Panc1 (cell line): ENCODE measurements at regions not wholly inside any gene's neighbourhood (a gene's known extent, or its start where the extent isn't known, plus 50 kb on each side); places are given as distances from the start of the nearest gene placed in this dataset.

Experiments used
- ATAC-seq: fragments of 200-7000 bp; cut with Tn5 transposase; 2 replicates; pipeline ENCODE4 v1.9.1; 2020; ENCODE audit warnings: mild to moderate bottlenecking, moderate library complexity
- BruUV-seq: library from RNA; stranded (reverse); fragments of 400-500 nt; replicated peaks from 2 replicates; lab custom pipeline; 2021; lab: Mats Ljungman, UMichigan
- CTCF ChIA-PET: fragments of 300-600 bp; sonication (Branson Sonifier 250); formaldehyde crosslinking; loops from one replicate; lab custom pipeline; 2022; ENCODE audit warnings: antibody characterized with exemption; lab: Charles Lee
- POLR2A ChIA-PET: fragments of 300-600 bp; sonication (Branson Sonifier 250); formaldehyde crosslinking; loops from one replicate; lab custom pipeline; 2022; ENCODE audit warnings: antibody characterized with exemption; lab: Charles Lee
- DNase-seq: peaks from one replicate; pipeline ENCODE4 v3.0.0-alpha.2; 2010; ENCODE audit warnings: low read depth, low spot score
- H3K27ac ChIP-seq: 2 replicates; pipeline ENCODE4 v1.5.1; 2011; ENCODE audit warnings: mild to moderate bottlenecking, low read length, inconsistent platforms
- H3K27me3 ChIP-seq: fragments of 200-500 bp; sonication (Bioruptor generic); 2 replicates; pipeline ENCODE4 v1.6.0; 2014; ENCODE audit warnings: low read length, inconsistent platforms; ENCODE audit not compliant: control insufficient read depth, insufficient read depth
- H3K36me3 ChIP-seq: fragments of 200-500 bp; sonication (Bioruptor generic); 2 replicates; pipeline ENCODE4 v1.5.1; 2014; ENCODE audit warnings: inconsistent platforms, mild to moderate bottlenecking, low read length, moderate library complexity; ENCODE audit not compliant: control insufficient read depth, insufficient read depth
- H3K4me1 ChIP-seq: 2 replicates; pipeline ENCODE4 v1.5.1; 2011; ENCODE audit warnings: inconsistent platforms, mild to moderate bottlenecking, low read length, moderate library complexity; ENCODE audit not compliant: control insufficient read depth, insufficient read depth
- H3K4me3 ChIP-seq, 2 experiments: 2 replicates each; pipeline ENCODE4 v1.5.1; 2011 to 2012; ENCODE audit warnings: low read depth in 2 of 2, low read length in 2 of 2, mild to moderate bottlenecking in 2 of 2, inconsistent platforms in 1 of 2, moderate library complexity in 1 of 2
- H3K9me3 ChIP-seq: fragments of 200-500 bp; sonication (Bioruptor generic); 2 replicates; pipeline ENCODE4 v1.5.1; 2014; ENCODE audit warnings: low read depth, mild to moderate bottlenecking, inconsistent platforms, low read length, moderate library complexity; ENCODE audit not compliant: control insufficient read depth, insufficient read depth
- POLR2AphosphoS5 ChIP-seq: IDR thresholded peaks from 2 replicates; pipeline ENCODE4 v1.6.1; 2012; ENCODE audit warnings: mild to moderate bottlenecking, low read depth, low read length, moderate library complexity
- SIN3A ChIP-seq: IDR thresholded peaks from 2 replicates; pipeline ENCODE4 v1.6.1; 2012; ENCODE audit warnings: low read depth, mild to moderate bottlenecking, low read length, moderate library complexity, borderline replicate concordance; ENCODE audit not compliant: insufficient read depth
- TCF7L2 ChIP-seq: IDR thresholded peaks from 2 replicates; pipeline ENCODE4 v1.6.1; 2011; ENCODE audit warnings: mild to moderate bottlenecking, low read depth, low read length, inconsistent platforms
- in situ Hi-C: cut with HindIII; loops from 2 replicates; pipeline ENCODE4 v1.10.0; 2016; ENCODE audit warnings: low sequenced_read_pairs, low pct_unique_long_range_greater_than_20kb
- intact Hi-C: fragments of 100-400 bp; cut with micrococcal nuclease; formaldehyde crosslinking; loops from one replicate; pipeline ENCODE4 v1.10.0; 2022; ENCODE audit not compliant: unreplicated experiment
- TF ChIP-seq, protein P1 (sequence below), 2 experiments: IDR thresholded peaks; 2 replicates each; pipeline ENCODE4 v1.6.1; 2011 to 2012; ENCODE audit warnings: low read depth in 2 of 2, control low read depth in 1 of 2, low read length in 1 of 2, mild to moderate bottlenecking in 1 of 2, moderate library complexity in 1 of 2; ENCODE audit not compliant: insufficient read depth in 1 of 2
- TF ChIP-seq, protein P2 (sequence below): fragments of 450-650 bp; IDR thresholded peaks from 2 replicates; pipeline ENCODE4 v1.5.1; 2017; ENCODE audit warnings: mild to moderate bottlenecking

DNA sequence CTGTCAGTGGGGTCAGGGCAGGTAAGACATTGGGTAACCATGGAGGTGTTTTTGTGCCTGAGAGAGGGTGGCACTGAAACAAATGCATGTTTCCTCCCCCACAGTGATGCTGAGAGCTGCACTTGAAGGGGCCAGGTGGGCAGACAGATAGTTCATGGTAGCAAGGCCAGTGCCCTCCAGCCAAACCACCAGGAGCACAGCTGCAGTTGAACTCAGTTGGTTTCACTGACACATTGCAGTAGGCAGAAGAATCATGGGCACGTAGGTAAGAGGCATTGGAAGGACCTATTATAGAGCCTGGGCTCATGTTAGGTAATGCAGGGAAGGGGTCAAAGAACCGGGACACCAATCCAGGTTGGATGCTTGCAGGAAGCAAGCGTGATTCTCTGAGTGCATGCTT is 93.2 kb upstream of the ARL4C start:
- Histone ChIP-seq H3K27me3 (no peaks in the 10 kb centered on the region), H3K27ac (no peak overlapping the region), H3K4me3 (no peak overlapping the region), H3K36me3 (no peaks in the 10 kb centered on the region), H3K9me3 (no peaks in the 10 kb centered on the region), H3K4me1 (no peaks in the 10 kb centered on the region)
- ATAC-seq, result no peak
- POLR2A ChIA-PET, result interaction anchor here (0.5 to 0.6 kb wide), 2 partner anchors 517 to 1690 kb away, joined by 3 read pairs; no protein-coding TSS in a partner anchor
- TF ChIP-seq TCF7L2, result no peak
- TF ChIP-seq SIN3A, result no peak
- TF ChIP-seq, protein P1, sequence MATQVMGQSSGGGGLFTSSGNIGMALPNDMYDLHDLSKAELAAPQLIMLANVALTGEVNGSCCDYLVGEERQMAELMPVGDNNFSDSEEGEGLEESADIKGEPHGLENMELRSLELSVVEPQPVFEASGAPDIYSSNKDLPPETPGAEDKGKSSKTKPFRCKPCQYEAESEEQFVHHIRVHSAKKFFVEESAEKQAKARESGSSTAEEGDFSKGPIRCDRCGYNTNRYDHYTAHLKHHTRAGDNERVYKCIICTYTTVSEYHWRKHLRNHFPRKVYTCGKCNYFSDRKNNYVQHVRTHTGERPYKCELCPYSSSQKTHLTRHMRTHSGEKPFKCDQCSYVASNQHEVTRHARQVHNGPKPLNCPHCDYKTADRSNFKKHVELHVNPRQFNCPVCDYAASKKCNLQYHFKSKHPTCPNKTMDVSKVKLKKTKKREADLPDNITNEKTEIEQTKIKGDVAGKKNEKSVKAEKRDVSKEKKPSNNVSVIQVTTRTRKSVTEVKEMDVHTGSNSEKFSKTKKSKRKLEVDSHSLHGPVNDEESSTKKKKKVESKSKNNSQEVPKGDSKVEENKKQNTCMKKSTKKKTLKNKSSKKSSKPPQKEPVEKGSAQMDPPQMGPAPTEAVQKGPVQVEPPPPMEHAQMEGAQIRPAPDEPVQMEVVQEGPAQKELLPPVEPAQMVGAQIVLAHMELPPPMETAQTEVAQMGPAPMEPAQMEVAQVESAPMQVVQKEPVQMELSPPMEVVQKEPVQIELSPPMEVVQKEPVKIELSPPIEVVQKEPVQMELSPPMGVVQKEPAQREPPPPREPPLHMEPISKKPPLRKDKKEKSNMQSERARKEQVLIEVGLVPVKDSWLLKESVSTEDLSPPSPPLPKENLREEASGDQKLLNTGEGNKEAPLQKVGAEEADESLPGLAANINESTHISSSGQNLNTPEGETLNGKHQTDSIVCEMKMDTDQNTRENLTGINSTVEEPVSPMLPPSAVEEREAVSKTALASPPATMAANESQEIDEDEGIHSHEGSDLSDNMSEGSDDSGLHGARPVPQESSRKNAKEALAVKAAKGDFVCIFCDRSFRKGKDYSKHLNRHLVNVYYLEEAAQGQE (IDR thresholded peaks at IDR 0.05; ENCODE audit: insufficient read depth in 1 of 2, low read depth in 2 of 2, low read length in 1 of 2), result no peak
- TF ChIP-seq, protein P2, sequence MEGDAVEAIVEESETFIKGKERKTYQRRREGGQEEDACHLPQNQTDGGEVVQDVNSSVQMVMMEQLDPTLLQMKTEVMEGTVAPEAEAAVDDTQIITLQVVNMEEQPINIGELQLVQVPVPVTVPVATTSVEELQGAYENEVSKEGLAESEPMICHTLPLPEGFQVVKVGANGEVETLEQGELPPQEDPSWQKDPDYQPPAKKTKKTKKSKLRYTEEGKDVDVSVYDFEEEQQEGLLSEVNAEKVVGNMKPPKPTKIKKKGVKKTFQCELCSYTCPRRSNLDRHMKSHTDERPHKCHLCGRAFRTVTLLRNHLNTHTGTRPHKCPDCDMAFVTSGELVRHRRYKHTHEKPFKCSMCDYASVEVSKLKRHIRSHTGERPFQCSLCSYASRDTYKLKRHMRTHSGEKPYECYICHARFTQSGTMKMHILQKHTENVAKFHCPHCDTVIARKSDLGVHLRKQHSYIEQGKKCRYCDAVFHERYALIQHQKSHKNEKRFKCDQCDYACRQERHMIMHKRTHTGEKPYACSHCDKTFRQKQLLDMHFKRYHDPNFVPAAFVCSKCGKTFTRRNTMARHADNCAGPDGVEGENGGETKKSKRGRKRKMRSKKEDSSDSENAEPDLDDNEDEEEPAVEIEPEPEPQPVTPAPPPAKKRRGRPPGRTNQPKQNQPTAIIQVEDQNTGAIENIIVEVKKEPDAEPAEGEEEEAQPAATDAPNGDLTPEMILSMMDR, result no peak
- TF ChIP-seq POLR2AphosphoS5, result no peak
- BruUV-seq, result no TSS peak
- CTCF ChIA-PET, result interaction anchor here (0.5 kb wide), 1 partner anchor 111 kb away, joined by 9 read pairs; no protein-coding TSS in a partner anchor
- intact Hi-C loops, result no loop called here
- DNase-seq, result no peak
- in situ Hi-C loops, result no loop called here

DNA sequence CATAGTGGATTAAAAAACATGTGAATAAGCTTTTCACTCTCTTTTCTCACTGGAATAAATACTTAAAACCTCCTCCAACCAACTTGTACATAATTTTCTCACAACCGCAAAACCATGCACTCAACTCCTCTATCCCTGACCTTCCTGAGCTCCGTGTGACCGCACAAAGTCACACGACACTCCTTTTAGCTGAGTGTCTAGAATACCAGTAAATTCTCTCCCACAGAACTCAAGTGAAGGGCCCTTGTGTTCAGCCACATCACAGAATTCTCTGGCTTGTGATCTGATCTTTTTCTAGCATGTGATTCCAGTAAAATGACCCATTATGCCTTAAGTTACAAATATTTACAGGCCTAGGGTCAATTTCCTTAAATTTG is 91.2 kb upstream of the ARL4C start:
- POLR2A ChIA-PET, result no interaction called here
- no peak for ATAC-seq
- CTCF ChIA-PET, result no interaction called here
- in situ Hi-C loops (no loop called here), intact Hi-C loops (no loop called here)
- TF ChIP-seq SIN3A, result no peak
- TF ChIP-seq, protein P1 (IDR thresholded peaks at IDR 0.05; ENCODE audit: insufficient read depth in 1 of 2, low read depth in 2 of 2, low read length in 1 of 2), result no peak
- TF ChIP-seq TCF7L2, result no peak
- TF ChIP-seq, protein P2, result no peak
- no peak for TF ChIP-seq POLR2AphosphoS5
- no peak for DNase-seq
- H3K4me1 ChIP-seq, result no peaks in the 10 kb centered on the region
- no TSS peak for BruUV-seq
- H3K9me3 ChIP-seq, result no peaks in the 10 kb centered on the region
- no peak overlapping the region for H3K27ac ChIP-seq
- H3K4me3 ChIP-seq, result no peak overlapping the region
- no peaks in the 10 kb centered on the region for H3K27me3 ChIP-seq
- H3K36me3 ChIP-seq, result no peaks in the 10 kb centered on the region
